Left renal cortex interstitium (tissue), 4 donors: ENCODE measurements at regions not wholly inside any gene's neighbourhood (a gene's known extent, or its start where the extent isn't known, plus 50 kb on each side); places are given as distances from the start of the nearest gene placed in this dataset.
"Not testable (repeated sequence)": the region's sequence is repeated elsewhere in the genome, so short reads cannot be mapped to it uniquely, and the experiment has no call there.

Experiments
- DNase-seq, 4 donors: peaks; one replicate each; pipeline ENCODE4 v3.0.0-alpha.2; 2013; ENCODE audit warnings: low read depth in 4 of 4, low spot score in 2 of 4, missing footprints in 1 of 4

DNA sequence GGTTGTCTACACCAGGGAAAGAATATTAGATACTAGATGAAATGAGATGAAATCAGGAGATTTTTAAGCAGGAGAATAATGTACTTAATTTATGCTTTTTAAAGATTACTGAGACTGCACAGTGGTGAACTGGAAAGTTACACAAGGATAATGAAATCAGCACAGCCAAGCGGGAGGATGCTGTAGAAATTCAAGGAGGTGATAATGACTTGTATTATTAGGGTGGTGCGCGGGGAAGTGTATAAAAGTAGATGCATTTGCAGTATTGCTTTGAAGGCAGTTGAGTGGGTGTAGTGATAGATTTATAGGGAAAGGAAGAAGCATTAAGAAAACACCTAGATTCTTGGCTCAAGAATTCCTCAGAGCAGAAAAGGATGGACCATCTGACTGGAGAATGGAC, 359.5 kb upstream of the SPHKAP start:
- DNase-seq: no peak

DNA sequence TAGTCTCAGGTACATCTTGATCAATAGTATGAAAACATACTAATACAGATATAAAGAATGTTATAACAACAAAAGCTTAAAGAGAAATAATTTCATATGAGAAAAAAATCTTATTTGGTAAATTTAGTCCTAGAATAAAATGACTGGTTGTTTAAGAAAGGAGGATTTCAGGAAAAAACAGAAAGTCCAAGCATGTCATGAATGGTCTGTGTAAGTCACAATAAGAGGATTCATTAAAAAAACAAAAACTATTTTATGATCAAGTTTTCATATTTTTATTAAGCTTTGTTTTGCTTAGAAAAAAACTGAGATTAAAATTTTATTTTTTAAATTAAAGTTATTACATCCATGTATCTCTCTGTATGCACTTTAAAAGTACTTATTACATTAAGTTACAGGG, 353.9 kb upstream of the SPHKAP start:
- no peak for DNase-seq

DNA sequence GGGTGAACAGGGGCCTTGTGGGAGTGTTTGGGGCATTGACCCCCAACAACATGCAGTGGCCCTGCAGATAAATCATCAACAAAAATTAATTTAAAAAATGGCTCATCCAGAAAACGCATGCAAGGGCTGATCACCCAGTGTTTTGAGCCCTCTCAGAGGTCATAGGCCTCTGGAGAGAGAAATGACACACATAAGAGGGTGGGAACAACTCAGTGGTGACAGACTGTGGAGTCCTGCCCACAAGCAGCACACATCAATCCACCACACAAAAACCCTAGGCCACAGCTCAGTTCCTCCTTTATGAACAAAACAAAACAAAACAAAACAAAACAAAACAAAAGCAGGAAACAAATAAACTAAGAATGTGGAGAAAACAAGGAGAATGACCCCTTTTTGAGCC, 351.7 kb upstream of the SPHKAP start:
- DNase-seq: no peak

DNA sequence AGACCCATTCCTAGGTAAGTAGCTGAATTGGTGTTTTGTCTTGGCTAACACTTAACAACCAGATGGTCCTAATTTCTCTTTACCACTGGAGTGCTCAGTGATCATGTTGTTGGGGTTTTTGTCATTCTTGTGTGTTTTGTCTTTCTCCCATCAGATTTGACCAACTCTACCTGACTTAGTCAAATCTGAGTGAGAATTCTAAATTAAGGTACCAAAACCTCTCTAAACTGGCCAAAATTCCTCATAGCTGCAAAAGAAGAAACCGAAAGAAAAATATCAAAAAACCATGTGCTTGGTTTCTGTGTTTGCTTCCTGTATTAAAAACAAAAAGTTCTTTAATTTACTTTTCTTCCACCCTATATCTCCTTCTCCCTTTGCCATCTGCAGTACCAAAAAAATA, 350.7 kb upstream of the SPHKAP start:
- no peak for DNase-seq

DNA sequence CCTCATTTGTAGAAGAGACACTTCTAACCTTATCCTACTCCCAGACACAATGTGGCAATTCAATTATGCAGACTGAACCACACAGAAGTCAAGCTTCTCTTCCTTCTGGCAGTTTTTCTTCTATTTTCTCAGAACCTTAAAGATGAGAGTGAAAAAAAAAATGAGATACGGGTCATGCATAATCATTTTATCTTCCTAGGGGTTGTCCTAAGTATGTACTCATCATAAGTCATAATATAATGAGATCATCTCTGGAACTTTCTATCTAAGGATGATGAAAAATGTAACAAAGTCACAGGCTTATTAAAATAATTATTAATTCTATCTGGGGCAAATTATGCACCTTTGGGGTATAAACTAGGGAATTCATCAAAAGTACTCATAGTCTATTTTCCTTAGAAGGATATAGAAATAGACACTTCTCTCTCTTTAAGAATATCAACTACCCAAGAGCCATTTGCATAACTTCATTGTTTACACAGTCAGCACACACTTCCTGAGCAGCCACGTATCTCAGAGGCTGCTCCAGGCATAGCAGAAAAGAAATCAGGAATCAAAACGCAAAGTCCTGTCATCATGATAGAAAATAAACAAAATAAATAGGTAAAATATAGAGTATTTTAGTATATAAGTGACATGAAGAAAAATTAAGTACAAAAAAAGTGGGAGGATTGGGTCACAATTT, 345.9 kb upstream of the SPHKAP start:
- no peak for DNase-seq

DNA sequence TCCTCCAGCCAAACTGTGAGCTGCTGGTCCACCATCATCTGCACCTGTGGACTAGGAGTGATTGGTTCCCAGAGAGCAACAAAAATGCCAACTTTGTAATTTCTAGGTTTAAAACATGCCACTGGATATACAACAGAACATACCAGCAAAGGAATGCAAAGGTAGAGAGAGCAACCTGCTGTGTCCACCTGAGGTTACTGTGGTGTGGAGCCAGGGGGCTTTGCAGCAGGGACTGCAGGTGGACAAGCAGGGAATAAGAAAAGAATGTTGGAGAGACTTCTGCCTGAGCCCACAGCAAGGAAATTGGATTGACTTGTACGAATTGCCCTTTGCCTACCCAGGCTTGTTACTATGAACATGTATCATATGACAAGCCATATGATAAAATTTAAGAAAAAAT, 345.2 kb upstream of the SPHKAP start:
- no peak for DNase-seq

DNA sequence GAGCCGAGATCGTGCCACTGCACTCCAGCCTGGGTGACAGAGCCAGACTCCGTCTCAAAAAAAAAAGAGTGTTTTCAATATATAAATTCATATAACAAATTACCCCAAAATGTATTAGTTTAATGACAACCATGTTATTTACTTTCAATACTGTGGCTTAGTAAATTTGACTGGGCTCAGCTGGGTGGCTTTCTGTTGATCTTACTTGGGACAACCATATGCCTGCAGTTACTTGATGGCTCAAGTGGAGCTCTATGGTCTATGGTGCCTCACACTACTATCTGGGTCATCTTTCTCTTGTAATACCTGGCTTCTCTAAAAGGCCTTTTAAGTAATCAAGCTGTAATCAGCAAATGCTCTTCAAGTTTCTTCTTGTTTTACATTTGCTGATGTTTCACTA, 341.5 kb upstream of the SPHKAP start:
- no peak for DNase-seq

DNA sequence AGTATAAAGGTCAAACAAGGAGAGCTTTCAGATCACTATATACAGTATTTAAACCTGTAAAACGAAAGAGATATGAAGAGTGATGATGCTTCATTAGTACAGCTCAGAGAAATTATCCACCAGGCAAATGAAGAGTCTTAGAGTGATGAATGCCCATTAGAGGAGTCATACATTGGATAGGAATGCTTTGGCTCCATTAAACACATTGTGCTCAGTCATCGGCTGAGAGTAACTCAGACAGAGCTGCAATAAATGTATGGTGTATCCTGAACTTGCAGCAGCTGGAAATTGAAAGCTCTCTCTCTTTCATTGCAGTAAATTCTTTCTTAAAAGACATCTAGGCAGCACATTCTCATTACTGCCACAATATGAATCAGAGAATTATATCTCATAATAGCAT, 340.8 kb upstream of the SPHKAP start:
- no peak for DNase-seq

DNA sequence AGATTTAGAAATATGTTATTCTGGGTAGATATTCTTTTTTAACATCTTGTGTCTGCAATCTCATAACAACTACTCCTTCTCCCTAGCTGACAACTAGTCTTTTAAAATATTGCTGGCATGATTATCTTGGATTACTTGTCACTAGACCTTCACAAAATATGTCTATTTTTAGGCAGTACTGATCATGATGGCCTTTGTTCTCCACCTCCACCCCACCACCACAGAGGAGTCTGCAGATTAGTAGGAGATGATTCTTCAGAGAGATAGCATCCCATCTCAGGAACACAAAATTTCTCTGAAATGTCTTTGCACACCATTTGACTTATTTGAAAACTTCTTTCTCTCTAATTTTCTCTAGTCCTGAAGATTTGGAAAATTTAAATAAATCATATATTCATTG, 338.1 kb upstream of the SPHKAP start:
- no peak for DNase-seq

DNA sequence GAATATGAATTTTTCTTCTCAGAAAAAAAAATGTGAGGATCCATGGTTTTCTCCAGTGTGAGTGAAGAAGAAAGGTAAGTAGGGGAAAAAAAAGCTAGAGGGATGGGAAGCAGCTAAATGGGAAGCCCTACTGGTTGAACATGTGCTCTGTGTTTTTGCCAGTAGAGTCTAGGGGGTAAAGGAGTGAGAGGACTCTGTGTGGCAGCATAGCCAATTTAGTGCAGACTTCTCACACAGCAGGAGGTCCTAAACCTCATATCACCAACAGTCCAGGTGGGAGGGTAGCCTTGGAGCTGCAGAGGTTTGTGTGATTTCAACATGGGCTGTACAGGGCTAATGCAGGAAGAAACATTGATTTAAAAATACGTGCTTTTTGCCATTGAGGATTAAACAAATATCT, 334.5 kb upstream of the SPHKAP start:
- no peak for DNase-seq

DNA sequence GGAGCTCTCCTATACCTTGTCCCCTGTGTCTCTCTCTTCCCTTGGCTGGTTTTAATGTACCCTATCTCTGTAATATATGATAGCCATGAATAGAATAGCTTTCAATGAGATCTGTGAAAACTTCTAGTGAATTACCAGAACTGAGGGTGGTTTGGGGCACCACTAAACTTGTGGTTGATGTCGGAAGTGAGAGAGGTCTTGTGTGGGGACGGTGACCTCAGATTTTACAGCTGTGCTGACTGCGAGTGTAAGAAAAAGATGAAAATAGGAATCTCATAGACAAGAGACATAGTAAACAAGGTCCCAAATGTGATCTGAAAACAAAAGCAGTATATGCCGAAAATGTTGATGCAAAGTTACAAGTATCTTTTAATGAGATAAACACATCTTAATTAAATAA, 332.0 kb upstream of the SPHKAP start:
- not testable (repeated sequence) for DNase-seq

DNA sequence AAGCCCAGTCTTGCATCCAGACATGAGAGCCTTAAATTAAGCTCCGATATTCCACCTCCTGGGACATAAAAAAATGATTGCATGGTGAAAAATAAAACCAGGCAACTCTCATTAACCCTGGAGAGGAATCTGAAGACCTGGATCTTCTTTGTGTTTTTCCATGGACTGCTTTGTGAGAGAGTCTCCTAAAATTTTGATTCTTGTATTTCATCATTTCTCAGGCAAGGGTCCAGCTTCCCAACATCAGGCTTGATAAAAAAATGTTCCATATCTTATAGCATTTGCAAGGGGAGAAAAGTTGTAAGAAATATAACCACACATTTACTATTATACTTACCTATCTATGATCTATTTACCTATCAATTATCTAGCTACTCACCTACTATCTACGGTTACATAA, 327.5 kb upstream of the SPHKAP start:
- DNase-seq: no peak

DNA sequence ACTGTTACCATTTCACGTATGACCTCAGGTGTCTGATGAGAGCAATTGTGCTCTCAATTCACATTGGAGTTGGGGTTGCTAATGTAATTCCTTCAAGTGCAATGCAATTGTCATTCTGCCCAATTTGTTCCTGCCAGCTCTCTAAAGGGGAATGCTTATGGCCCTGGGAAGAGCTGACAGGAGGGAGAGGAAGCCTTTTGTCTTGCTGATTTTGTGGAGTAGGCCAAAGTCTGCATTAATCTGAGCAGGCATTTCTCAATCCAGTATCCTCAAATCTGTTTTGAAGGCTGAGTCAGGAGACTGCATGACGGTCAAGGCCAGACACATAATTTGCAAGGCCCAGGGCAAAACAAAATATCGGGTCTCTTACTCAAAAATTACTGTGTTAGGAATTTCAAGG, 326.4 kb upstream of the SPHKAP start:
- DNase-seq: no peak

DNA sequence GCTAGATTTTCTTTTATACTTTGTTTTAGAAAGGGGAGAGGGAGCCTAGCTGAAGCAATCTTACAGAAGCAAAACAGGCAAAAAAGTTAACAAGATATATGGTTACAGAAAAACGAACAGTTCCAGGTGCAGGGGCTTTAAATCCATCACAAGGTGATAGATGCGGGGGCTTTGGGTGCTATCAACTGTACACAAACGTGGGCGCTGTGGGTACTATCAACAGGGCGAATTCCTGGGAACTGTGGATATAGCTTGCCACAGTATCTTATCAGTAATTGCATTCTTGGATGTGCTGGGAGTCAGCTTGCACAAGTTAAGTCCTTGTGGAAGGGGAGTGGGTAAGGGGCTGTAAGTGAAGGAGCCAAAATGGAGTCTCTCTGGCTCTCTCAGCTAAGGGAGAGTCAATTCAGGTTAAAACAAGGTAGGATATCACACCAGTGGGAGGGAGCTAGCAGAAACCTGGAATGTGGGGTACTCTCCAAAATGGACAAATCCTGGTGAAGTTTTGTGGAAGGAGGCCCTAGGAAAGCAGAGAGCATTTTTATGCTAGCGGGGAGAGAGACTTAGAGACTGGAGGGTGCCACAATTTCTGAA, 325.8 kb upstream of the SPHKAP start:
- DNase-seq: no peak

DNA sequence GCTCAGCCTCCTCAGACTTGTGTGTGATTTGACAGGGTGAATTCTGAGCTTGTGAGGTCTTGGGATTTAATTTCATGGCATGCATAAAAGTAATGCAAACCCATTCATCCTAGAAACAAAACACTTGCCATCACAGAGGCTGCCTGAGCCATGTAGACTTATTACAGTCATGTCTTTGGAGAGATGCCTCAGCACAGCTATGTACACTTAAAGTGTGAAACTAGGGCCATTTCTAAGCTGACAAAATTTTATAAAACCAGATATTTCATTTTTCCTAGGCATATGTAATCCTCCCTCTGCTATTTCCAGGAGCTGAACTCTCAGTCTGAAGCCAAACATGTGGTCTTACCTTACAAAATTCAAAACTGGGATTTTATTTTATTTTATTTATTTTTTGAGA, 322.2 kb upstream of the SPHKAP start:
- no peak for DNase-seq

DNA sequence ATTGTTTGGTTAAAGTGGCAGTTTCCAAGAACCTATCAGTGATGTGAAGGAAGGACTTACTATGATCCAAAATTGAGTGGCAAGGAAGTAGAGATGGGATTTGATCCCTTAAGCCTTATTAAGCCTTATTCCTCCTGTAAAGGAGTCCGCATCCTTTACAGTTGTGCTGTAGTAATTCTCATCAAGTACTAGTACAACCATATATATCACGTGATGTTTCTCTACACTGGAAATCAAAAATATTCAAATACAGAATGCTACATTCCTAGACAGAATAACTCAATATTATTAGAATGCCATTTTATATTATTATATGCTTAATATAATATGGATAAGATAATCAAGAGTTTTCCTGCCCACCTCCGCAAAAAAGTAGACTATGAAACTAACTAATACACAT, 312.4 kb upstream of the SPHKAP start:
- no peak for DNase-seq

DNA sequence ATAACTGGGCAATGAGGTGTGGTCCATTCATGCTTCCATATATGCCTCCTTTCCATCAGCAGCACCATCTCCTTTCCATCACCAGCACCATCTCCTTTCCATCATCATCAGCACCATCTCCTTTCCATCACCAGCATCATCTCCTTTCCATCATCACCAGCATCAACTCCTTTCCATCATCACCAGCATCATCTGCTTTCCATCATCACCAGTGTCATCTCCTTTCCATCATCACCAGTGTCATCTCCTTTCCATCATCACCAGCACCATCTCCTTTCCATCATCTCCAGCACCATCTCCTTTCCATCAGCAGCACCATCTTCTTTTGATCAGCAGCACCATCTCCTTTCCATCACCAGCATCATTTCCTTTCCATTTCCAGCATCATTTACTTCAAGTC, 297.5 kb upstream of the SPHKAP start:
- DNase-seq: no peak

DNA sequence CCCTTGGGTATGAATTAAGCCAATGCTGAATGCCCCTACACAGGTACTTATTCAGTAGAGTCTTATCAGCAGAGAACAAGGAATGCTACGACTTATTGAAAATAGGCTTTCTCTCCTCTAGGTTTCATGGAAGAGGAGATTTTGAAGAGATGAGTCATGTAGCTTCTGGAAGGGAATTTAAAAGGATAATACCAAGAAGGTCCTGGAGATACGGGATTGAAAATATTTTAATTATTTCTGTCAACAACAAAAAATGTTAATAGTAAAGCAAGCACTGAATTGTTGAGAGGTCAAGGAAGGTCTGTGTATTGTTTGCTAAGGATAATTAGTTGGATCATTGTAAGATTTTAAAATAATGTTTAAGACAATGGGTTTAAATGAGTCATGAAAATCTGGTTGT, 293.0 kb upstream of the SPHKAP start:
- no peak for DNase-seq

DNA sequence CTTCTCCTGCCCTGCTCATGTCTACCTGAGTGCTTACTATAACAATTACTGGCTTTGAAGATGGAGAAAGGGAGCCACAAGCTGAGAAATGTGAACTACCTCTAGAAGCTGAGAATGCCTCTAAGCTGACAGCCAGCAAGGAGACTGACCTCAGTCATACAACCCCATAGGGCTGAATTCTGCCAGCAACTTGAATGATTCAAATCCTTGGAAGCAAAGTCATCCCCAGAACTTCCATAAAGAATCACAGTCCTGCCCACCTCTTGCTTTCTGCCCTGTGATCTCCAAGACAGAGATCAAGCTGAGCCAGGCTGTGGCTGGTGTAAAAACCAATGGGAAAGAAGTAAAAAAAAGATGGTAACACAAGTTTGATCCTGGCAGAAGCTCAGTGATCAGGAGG, 288.2 kb upstream of the SPHKAP start:
- DNase-seq: no peak

DNA sequence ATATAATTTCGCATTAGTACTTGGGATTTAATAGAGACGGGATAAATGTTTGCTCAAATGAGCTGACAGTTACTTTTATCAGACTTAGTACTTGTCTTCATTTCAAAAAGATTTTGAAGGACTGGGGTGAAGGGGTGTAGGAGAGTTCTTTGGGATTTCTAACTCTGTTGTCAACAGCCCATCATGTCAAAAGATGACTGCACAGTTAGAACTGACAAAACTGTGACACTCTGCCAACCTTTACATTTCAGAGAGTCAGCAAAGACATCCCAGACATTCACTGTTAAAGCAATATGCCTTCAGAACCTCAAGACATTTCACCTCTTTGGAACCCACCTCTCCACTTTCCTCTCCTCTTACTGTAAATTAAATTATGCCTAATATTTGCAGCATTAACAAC, 285.4 kb upstream of the SPHKAP start:
- no peak for DNase-seq

DNA sequence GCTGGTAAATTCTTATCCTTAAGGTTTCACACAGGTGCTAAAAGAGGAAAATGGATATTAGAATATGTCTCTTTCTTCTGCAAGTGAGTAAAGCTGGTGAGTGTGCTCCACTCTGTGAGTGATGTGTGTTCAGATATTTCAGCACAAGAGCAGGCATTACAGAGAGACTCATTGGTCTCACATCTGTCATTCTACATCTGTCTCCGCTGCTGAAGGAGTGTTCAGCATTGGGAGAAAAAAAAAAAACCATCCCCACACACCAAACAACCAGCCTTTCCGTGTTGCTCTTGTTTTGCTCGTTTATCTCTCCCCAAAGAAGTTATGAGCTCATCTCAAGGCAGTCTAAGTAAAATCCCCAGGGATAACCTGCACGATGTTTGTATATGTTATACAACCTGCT, 283.9 kb upstream of the SPHKAP start:
- no peak for DNase-seq

DNA sequence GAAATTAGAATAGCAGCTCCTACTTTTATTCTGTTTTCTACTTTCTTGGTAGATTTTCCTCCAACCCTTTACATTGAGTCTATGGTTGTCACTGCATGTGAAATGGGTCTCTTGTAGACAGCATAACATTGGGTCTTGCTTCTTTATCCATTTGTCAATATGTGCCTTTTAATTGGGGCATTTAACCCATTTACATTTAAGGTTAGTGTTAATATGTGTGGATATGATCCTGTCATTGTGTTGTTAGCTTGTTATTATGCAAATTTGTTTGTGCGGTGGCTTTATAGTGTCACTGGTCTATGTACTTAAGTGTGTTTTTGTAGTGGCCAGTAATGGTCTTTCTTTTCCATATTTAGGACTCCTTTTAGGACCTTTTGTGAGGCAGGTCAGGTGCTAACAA, 276.9 kb upstream of the SPHKAP start:
- no peak for DNase-seq
